ENCODE measurements at regions not wholly inside any gene's neighbourhood (a gene's known extent, or its start where the extent isn't known, plus 50 kb on each side); places are given as distances from the start of the nearest gene placed in this dataset.

DNA sequence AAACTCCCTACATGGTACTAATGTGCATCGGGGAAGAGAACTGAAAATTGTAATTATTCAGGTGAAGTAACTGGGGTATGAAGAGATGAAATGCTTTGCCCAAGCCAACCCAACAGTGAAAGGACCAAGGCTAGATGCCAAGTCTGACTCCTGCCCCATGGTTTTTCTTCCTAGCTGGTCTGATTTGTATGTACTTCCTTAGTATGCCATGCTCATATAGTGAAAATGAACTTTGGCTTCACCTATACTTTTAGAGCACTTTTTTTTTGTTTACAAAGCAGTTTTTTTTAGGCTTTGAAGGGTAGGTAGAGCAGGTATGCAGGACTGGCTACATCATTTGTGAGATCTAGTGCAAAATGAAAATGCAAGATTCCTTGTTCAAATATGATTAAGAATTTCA is 359.4 kb upstream of the RIOK2 start:
- no peak for TF ChIP-seq CTCF (IDR thresholded peaks at IDR 0.05; ENCODE audit: unreplicated experiment in 3 of 3)

GRCh38 chr5:97543166-97543565 is 360.1 kb upstream of the RIOK2 start:
- Mint-ChIP-seq H3K4me3 (no peak overlapping the region), H3K27me3 (ENCODE audit: low read depth) (no peaks in the 10 kb centered on the region), H3K4me1 (peaks cover 5% of the 10 kb centered on the region), H3K27ac (no peak overlapping the region), H3K36me3 (ENCODE audit: low read depth) (no peaks in the 10 kb centered on the region), H3K9me3 (no peaks in the 10 kb centered on the region)
- TF ChIP-seq CTCF (IDR thresholded peaks at IDR 0.05; ENCODE audit: unreplicated experiment in 3 of 3): no peak

More for the DNA sequence above, 359.4 kb upstream of the RIOK2 start:
- Mint-ChIP-seq H3K4me1 (peaks cover 5% of the 10 kb centered on the region), H3K36me3 (ENCODE audit: low read depth) (no peaks in the 10 kb centered on the region), H3K9me3 (no peaks in the 10 kb centered on the region), H3K27me3 (ENCODE audit: low read depth) (no peaks in the 10 kb centered on the region), H3K27ac (no peak overlapping the region), H3K4me3 (no peak overlapping the region)

- no peak for TF ChIP-seq CTCF (IDR thresholded peaks at IDR 0.05; ENCODE audit: unreplicated experiment in 3 of 3)
- H3K36me3 Mint-ChIP-seq (ENCODE audit: low read depth): no peaks in the 10 kb centered on the region
- H3K27me3 Mint-ChIP-seq (ENCODE audit: low read depth): no peaks in the 10 kb centered on the region
- H3K4me1 Mint-ChIP-seq: peaks cover 5% of the 10 kb centered on the region
- no peak overlapping the region for H3K4me3 Mint-ChIP-seq
- H3K9me3 Mint-ChIP-seq: no peaks in the 10 kb centered on the region
- no peak overlapping the region for H3K27ac Mint-ChIP-seq
These were observed 361.2 kb upstream of the RIOK2 start for GRCh38 chr5:97544240-97544639.

DNA sequence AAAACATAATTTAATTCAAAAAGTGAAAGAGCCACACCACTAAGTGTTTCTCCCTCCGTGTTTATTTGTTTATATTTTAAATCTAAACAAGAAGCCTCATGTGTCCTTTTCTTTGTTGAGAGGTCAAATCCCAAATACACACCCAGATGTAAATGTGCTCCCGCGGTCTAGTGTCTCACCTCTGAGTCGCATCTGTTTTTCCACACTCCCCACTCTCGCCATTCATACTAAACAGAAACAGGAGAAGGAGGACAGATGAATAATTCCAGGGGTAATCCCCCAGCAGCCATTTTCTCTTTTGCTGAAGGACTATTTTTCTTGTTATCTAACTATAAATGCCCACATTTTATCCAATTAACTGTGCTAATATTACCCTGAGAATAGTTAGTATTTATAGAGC is 361.6 kb upstream of the RIOK2 start:
- H3K36me3 Mint-ChIP-seq (ENCODE audit: low read depth): no peaks in the 10 kb centered on the region
- H3K27ac Mint-ChIP-seq: no peak overlapping the region
- peaks cover 5% of the 10 kb centered on the region for H3K4me1 Mint-ChIP-seq
- H3K9me3 Mint-ChIP-seq: no peaks in the 10 kb centered on the region
- no peaks in the 10 kb centered on the region for H3K27me3 Mint-ChIP-seq (ENCODE audit: low read depth)
- no peak for TF ChIP-seq CTCF (IDR thresholded peaks at IDR 0.05; ENCODE audit: unreplicated experiment in 3 of 3)
- no peak overlapping the region for H3K4me3 Mint-ChIP-seq

- Mint-ChIP-seq H3K36me3 (ENCODE audit: low read depth) (no peaks in the 10 kb centered on the region), H3K4me1 (peaks cover 5% of the 10 kb centered on the region), H3K27me3 (ENCODE audit: low read depth) (no peaks in the 10 kb centered on the region), H3K9me3 (no peaks in the 10 kb centered on the region), H3K27ac (no peak overlapping the region), H3K4me3 (no peak overlapping the region)
- no peak for TF ChIP-seq CTCF (IDR thresholded peaks at IDR 0.05; ENCODE audit: unreplicated experiment in 3 of 3)
These were observed 362.4 kb upstream of the RIOK2 start for GRCh38 chr5:97545446-97545845.

DNA sequence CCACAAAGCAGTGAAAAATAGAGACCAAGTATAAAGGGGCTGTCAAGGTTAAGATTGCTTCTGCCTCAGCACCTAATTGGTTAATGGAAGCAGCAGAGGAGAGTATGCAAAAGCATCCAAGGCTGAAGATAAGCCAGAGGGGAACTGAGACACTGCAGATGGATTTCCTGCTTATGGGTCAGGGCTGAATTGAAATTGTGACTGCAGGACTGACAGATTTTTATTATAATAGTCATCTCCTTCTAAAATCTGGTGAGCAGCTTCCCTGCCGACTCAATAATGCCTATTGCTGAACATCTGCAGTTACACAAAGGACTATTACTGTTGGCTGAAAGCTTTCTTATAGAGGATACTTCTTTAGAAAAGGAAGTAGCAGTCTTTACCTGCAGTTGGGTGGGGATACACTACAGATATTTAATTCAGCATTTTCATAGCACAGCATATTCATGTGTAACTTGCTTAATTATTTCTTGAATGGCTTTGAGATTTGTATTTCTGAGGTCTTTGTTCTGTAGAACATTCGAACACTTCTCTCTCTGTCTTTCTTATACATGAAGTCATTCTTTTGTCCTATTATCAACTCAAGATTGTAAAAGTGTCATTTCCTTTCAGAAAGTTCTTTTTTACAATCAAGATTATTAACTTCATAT is 363.0 kb upstream of the RIOK2 start:
- TF ChIP-seq CTCF (IDR thresholded peaks at IDR 0.05; ENCODE audit: unreplicated experiment in 3 of 3): no peak
- Mint-ChIP-seq H3K36me3 (ENCODE audit: low read depth) (no peaks in the 10 kb centered on the region), H3K9me3 (no peaks in the 10 kb centered on the region), H3K27ac (no peak overlapping the region), H3K4me3 (no peak overlapping the region), H3K4me1 (peaks cover 5% of the 10 kb centered on the region), H3K27me3 (ENCODE audit: low read depth) (no peaks in the 10 kb centered on the region)
